KG1 (cell line): ENCODE measurements at regions not wholly inside any gene's neighbourhood (a gene's known extent, or its start where the extent isn't known, plus 50 kb on each side); places are given as distances from the start of the nearest gene placed in this dataset.
"Not testable (repeated sequence)": the region's sequence is repeated elsewhere in the genome, so short reads cannot be mapped to it uniquely, and the experiment has no call there.

ENCODE experiments used
- DNase-seq: peaks from one replicate; lab custom pipeline; 2025; lab: John Stamatoyannopoulos, UW

DNA sequence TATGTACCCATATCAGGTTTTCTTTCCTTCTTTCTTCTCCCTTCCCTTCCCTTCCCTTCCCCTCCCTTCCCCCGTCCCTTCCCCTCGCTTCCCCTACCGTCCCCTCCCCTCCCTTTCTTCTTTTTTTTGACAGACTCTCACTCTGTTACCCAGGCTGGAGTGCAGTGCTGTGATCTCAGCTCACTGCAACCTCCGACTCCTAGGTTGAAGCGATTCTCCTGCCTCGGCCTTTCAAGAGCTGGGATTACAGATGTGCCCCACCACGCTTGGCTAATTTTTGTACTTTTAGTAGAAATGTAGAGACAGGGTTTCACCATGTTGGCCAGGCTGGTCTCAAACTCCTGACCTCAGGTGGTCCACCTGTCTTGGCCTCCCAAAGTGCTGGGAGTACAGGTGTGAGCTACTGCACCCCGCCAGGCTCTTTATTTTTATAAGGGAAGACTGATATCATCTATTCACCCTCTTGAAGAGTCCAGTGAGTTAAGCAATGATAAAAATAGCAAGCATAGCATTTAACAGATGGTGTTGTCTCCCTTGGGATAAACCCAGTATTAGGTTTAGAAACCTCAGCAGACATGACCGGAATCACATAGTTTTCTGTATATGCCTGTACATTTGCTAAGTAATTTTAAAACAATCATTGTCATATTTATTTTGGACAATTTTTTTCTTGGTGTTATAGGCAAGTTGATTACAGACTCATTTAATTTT, 888.4 kb downstream of the TRIB2 start:
- no peak for DNase-seq

DNA sequence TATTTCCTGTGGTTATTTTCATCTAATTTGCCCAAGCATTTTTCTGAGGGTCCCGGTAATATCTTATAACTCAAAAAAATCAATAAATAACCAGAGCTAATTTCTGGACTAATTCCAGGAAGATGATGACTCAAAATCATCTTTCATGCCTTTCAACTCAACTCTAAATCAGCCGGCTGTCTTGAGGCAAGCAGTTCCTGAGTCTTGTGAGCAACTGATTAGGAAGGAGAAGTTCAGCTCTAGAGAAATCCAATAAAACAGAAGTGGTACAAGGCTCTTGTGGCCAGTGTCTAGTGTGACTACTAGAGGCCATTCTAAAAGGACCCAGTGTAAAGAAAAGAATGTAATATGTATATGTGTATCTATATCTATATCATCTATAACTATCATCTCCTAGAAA, 890.4 kb downstream of the TRIB2 start:
- no peak for DNase-seq

DNA sequence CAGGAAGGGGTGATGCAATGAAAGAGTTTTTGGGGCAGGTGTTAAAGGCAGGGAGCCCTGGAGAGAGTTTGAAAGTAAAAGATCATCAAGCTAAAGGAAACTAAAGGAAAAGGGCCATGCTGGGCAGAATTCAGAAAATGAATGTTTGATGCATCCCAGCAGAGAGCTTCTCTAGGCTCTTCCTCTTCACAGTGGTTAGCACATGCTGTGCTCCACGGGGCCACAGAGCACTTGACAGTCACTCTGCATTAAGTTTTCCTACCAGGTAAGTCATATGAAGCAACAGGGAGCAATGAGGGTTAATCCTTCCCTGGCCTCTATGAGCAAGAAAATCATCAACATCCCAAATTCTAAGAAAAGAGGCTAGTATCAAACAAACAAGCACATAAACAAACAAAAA, 895.2 kb downstream of the TRIB2 start:
- DNase-seq: no peak

DNA sequence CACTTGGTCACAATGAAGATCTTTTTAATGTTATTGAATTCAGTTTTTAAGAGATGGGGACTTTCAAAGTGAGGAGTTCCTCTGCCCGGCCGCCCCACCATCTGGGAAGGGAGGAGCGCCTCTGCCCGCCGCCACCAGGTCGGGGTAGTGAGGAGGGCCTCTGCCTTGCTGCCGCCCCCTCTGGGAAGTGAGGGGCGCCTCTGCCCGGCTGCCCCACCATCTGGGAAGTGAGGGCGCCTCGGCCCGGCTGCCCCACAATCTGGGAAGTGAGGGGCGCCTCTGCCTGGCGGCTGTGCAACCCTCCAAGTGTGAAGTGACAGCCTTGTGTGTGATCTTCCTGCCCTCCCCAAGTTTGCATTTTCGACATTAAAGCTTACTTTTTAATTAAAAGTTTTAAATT, 899.3 kb downstream of the TRIB2 start:
- no peak for DNase-seq

DNA sequence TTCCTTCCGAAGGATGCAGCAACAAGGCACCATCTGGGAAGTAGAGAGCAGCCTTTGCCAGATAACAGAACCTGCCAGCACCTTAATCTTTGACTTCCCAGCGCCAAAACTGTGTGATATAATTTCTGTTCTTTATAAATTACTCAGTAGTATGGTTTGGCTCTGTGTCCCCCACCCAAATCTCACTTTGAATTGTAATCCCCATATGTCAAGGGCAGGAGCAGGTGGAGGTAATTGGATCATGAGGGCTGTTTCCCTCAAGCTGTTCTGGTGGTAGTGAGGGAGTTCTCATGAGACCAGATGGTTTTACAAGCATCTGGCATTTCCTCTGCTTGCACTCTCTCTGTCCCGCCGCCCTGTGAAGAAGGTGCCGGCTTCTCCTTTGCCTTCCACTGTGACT, 899.9 kb downstream of the TRIB2 start:
- DNase-seq: no peak

DNA sequence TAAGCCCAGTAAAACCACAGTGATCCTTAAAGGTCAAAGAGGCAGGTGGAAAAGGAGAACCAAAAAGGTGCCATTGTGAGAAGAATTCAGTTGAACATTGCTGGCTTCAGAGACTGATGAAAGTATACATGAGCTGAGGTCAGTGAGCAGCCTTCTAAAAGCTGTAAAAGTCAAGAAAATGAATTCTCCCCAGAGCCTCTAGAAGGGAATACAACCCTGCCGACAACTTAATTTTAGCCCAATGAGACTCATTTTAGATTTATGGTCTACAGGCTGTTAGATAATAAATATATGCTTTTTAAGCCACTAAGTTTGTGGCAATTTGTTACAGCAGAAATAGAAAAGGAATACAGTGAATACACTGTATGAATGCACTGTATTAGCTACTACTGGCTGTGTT, 911.4 kb downstream of the TRIB2 start:
- DNase-seq: no peak

DNA sequence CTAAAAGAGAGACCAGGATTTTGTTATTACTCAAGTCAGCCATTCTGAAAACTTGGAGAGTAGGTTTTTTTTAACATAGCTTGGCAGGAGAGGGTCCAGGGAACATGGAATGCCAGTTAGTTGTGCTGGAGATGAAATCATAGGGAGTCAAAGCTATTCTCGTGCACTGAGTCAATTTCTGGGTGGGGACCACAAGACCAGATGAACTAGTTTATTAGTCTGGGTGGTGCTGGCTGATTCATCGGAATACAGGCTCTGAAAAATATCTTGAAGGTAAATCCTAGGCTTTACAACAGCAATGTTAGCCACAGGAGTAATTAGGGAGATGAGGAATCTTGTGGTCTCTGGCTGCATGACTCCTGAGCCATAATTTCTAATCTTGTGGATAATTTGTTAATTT, 921.4 kb downstream of the TRIB2 start:
- DNase-seq: no peak

DNA sequence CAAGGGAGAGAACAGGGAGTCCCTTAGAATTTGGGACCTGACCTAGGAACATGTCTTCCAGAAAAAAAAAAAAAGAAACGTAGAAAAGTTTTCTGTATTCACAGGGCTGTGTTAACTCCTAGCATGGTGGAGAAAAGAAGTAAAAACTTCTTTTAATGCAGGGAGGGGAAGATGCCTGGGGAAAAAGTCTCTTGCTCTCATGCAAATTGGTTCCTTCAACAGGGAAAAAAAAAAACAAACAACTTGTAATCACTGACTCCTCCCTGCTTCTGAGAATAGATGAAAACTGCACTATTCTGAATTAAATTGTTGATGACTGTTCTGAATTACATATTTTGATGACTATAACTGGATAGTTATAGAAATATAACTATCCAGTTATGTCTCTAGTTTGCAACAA, 933.2 kb downstream of the TRIB2 start:
- no peak for DNase-seq

DNA sequence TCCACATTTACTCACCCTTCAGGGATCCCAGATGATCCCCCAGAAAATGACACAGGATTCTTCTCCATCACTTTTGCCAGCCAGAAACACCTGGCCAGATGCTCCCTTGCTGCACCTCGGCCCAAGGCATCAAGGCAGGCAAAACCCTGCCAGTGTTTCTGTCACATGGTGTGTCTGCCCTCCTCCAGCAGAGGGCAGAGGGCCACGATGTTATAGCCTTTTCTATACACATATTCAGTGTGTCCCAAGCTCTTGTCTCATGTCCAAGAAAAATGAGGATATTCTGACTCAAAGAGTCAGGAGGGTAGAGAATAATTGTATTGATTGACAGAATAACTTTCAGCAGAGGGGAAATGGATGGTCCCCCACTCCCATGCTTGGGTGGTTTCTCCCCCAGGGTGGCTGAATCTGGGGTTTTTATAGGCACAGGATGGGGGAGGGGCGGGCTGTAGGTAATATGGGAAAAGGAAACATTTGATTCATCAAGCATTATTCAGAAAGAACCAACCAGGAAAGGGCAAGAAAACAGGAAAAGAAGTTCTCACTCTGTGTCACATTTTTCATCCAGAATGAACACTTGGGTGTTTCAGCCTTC, 933.9 kb downstream of the TRIB2 start:
- DNase-seq: no peak

DNA sequence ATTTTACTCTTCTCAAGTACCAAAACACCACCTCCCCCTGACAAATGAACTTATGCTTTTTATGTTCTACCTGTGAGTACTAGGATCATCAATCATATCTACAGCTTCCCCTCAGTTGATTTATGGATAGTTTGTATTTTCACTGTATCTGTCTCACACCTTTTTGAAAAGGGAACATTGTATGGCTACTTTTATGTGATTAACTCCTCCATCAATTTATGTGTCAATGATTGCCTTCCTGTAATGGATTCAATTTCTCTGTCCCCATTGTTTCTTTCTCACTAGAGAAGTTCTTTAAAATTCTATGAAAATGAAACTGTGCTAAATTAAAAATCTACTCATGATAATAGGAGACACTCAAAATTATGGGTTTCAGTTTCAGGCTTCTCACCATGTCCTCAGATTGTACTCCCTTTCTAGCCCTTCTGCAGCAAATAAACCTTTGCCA, 935.0 kb downstream of the TRIB2 start:
- no peak for DNase-seq

DNA sequence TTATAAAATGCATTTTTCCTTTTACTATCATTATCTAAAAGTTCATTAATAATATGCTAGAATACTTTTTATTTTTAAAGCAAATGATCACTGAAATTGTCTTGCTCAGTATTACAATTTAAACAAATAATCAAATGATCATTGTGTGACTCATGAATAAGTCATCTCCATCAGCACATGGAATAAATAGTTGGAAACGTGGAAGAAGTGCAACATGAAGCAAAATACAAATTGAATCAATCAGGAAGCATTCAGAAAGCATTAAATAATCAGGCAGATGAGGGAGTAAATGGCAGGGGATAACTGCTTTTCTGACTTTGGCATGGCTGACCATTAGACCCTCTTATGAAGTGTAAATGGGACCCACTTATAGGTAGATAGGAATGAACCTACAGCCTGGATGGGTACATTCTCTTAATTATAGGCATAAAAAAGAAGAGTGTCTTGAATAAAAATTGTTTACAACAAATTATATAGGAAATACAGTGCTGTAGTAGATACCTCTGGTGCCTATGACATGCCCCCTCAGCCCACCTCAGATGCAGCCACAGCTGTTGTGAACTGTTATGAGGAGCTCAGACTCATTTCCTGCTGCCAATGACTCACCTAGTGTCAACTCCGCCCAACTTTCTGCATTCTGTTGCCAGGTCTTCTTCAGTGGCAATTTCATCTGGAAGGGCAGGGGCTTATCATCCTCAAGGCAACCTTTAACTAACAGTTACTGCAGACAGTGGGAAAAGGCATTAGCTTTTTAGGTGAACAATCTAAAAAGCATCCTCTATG, 936.0 kb downstream of the TRIB2 start:
- DNase-seq: no peak

DNA sequence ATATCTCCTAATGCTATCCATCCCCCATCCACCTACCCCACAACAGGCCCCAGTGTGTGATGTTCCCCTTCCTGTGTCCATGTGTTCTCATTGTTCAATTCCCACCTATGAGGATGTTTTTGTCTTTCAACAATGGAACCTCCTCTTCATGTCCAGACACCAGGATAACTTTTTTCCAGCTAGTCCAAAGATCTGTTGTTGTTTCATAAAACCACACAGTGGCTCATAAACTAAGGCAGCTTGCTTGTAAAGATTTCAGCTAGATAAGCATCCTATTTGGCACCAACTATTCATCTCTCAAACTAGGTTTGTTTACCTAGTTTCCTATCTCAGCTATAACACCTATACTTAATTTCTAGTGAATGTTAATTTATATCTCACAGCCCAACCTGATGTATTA, 937.7 kb downstream of the TRIB2 start:
- DNase-seq: no peak

DNA sequence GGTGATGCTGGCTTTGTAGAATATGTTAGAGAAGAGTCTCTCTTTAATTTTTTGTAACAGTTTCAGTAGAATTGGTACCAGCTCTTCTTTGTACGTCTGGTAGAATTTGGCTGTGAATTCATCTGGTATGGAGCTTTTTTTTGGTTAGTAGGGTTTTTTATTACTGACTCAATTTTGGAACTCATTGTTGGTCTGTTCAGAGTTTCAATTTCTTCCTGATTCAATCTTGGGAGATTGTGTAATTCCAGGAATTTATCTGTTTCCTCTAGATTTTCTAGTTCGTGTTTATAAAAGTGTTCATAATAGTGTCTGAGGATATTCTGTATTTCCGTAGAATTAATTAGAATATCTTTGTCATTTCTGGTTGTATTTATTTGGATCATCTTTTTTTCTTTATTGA, 943.5 kb downstream of the TRIB2 start:
- DNase-seq: no peak

DNA sequence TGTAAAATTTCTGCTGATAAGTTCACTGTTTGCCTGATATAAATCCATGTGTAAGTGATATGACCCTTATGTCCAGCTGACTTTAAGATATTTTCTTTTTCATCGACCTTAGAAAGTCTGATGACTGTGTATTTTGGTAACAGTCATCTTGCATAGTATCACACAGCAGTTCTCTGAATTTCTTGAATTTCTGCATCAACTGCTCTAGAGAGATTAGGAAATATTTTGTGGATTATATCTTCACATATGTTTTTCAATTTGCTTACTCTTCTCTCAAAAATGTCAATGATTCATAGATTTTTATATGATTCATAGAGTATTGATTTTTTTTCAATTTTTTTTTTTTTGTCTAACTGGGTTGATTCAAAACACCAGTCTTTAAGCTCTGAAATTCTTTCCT, 945.3 kb downstream of the TRIB2 start:
- no peak for DNase-seq

DNA sequence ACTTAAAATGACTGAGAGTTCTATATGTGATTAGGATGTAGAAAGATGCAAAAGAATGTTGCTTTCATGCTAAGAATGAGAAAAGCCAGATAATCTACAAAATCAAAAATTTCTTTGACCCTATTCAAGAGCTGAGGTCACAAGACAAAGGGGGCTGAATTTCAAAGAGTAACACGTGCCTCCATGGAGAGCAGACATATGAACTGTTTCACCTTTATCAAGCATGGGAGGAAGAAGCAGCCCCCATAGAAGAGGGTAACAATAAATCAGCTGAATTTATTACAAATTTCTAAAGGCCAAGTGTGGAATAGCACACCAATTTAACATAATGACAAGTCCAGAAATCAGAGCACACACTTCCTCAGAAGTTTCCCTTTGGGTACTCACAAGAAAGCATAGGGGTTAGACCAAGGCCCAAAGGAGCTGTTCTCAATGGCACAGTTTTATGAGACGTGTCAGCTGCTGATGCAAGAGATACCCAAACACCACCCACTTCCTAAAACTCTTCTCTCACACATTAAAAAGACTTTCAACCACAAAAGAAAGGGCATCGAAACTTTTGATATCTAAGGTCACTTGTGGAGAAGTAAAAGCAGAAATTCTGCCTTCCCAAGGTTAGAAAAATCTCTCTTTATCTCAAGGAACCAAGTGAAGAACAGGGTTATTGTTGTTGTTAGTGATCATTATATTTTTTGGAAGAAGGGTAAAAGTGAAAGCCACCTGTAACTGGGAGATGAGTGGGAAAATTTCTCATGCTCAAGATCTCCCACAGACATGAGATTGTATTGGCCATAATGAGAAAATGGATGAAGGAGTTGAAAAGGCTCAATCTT, 950.1 kb downstream of the TRIB2 start:
- DNase-seq: no peak

DNA sequence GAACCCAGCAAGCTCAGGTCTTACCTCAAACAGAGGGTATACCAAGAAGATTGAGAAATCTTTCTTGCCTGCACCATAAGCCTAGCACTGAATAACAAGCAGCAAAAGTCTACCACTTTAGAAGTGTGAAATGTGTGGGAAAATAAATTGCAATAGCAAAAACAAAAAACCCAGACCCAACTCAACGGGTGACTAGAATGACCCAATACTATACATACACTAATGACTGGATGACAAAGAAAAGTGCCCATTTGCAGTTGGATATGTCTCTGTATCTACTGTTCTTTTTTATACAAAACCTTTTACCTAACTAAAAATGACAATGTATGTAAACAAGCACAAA, 950.6 kb downstream of the TRIB2 start:
- DNase-seq: no peak

DNA sequence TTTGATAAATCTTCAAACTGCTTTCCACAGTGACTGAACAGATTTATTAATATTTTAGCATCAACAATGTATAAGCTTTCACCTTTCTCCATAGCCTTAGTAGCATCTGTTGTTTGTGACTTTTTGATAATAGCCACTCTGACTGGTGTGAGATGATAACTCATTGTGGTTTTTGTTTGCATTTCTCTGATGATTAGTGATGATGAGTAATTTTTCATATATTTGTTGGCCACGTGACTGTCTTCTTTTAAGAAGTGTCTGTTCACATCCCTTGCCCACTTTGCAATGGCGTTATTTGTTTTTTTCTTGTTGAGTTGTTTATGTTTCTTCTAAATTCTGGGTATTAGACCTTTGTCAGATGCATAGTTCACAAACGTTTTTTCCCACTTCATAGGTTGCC, 952.9 kb downstream of the TRIB2 start:
- no peak for DNase-seq

DNA sequence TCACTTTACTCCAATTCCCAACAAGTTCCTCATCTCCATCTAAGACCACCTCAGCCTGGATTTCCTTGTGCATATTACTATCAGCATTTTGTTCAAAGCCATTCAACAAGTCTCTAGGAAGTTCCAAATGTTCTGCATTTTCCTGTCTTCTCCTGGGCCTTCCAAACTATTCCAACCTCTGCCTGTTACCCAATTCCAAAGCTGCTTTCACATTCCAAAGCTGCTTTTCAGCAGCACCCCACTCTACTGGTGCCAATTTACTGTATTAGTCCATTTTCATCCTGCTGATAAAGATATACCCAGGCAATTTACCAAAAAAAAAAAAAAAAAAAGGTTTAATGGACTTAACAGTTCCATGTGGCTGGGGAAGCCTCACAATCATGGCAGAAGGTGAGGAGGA, 957.1 kb downstream of the TRIB2 start:
- DNase-seq: not testable (repeated sequence)

DNA sequence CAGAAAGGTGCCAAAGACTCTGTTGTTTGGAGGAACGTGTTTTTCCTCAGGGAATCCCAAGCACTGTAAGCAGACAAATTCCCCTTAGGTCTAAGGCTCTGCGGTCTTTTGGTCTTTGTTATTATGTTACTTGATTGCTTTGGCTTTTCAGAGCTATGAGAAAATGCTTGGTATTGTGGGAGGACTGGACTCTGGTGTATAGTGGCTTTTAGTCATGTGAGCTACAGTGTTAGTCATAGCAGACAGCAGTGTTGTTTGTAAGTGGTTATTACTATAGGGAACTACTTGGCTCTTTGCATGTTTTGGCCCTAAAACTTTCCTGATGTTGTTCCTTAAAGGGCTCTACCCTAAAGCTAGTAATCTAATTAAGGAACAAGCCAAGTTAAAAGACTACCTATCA, 956.2 kb upstream of the LRATD1 start:
- no peak for DNase-seq

DNA sequence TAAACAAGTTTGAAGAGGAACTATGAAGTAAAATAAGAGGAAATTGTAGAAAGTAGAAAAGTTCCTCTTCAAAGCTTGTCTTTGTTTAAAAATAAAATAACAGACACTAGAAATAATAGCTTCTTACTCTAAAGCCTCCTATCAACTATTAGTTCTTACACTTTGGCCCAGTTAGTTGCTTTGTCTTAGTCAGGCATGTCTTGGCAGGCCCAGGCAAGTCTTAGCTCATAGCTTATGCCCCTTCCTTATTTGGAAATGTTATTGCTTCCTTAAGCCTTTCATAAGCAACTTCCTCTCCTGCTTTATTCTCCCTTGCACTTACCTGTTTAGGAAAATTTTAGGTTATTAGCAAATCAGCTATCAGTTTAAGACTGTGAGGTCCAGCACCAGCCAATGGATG, 950.6 kb upstream of the LRATD1 start:
- no peak for DNase-seq

DNA sequence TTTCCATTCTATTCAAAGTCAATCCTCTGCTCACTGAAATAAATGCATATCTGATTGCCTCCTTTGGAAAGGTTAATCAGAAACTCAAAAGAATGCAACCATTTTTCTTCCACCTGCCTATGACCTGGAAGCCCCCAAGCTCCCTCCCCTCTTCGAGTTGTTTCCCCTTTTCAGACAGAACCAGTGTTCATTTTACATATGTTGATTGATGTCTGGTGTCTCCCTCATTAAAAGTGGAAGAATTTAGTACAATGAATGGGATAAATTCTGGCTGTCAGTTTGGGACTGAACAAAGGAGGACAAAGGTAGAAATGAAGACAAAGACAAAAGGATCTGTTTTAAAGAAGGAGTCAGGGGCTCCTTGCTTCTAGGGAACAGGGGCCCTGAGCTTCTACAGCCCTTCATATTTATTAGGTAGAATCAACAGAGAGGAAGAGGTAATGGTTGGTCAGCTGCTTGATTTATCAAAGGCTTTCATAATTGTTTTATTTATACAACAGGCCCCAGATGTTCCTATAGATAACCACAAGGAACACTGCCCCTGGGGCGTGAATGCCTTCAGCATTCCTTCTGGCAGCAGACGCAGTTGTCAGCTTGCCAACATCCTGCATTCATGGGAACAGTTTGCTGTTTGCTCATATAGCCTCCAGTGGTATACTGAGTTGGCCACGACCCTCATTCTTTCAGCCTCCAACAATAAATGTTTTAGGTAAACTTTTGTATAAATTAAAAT, 949.8 kb upstream of the LRATD1 start:
- no peak for DNase-seq

DNA sequence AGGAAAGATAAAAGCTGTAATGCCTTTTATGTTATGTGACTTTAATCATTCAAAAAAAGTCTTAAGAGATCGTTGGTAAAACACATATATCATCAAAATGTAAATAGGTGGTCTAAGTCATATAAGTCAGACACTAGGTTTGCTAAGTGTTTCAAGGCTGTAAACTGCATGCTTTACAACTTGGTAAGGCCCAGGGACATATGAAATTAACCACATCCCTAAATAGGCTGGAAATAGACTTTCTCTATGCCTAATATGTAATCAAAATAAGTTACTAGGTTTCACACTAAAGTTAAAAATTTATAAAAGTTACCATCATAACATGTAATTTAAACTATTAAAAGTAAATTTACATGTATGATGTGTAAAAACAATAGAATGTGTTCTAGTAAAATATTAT, 946.3 kb upstream of the LRATD1 start:
- DNase-seq: no peak
